ENCODE measurements at regions not wholly inside any gene's neighbourhood (a gene's known extent, or its start where the extent isn't known, plus 50 kb on each side); places are given as distances from the start of the nearest gene placed in this dataset.

DNA sequence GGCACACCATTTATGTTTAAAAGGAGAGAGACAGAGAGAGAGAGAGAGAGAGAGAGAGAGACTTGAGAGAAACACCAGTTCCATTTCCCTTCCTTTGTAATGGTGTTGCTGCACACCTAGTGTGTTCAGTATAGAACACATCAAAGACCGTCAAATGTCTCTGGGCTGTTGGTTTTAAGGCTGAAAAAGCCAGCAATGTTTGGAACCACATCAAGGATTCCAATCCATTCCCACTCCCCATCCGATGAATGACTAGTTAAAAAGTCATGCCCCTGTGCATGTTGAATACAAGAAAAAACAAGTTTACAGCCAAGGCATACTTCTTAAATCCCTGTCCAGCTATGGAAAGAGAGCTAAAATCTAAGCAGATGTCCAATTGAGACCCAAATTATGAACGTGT is 83.0 kb upstream of the IFNE start:
- DNase-seq: no peak

DNA sequence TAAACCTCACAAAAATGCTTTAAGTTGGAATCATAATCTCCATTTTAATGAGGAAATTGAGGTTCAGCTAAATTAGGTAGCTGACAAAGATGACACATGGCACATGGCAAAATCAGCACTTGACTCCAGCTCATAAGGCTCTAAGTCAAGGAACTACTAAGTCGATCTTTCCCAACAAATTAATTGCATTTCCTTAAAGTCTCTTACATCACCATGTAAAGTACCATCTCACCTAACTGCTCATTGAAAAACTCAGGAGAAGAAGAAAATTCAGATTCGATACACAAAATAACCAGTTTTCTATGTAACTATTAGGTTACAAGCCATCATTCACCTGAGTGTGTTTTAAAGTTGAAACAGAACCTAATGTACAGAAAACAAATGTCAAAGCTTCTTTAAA is 85.8 kb upstream of the IFNE start:
- no peak for DNase-seq

DNA sequence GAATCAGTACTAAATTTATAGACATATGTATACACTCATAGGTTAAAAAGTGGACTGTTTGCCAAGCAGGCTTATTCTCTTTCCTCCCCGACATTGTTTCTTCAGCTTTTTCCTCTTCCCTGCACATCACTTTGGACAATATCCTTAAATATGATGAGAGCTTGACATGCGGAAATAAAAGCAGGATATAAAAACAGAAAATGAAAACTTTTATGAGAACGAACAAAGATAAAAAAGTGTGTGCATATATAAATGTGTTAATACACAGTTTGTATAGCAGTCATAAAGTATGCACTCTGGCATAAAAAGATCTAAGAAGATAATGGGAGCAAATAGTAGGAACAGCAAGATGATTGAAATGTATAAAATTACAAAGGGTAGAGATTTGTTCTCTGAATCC is 86.4 kb upstream of the IFNE start:
- no peak for DNase-seq

DNA sequence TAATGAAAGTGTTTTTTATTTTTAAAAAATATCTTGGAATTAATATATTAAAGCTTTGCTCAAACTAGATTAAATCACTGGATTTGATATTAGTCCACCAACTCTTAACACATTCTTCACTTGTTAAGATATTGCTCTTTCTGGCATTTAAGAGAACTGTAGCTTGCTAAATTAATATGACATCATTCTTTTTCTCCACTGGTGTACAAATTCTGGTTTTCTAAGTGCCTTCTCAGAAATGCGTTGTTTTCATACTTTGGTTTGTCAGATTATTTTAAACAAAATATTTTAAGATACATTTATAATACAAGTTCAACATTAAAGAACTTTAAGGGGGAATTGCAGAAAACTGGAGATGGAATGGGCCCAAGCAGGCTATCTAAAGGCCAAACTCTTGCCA is 87.6 kb upstream of the IFNE start:
- DNase-seq: no peak

DNA sequence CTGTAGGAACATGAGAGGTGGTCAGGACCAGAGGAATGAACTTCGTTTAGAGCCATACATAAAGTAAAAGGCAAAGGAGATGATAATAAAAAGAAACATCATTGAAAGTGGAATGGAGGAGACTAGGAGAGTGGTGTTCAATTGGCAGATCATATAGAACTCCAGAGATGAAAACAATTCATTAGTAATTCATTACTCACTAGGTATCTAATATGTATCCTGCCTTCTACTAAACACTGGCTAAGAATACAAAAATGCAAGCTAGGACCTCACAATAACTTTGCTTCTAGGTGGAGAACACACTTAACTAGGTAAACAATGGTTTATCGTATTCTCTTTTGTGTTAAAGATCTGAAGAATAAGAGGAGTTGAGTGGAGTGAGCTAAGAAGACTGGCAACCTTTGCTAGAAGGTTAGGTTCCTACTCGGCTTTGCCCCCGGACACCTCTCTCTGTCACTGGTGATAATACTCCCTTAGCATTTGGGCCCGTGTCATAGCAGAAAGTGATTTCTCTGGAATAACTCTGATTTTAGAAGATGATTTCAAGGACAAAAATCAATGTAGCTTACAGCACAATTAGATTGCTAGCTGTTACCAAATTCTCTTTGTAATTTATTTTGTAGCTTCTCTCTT is 88.6 kb upstream of the IFNE start:
- DNase-seq: no peak

DNA sequence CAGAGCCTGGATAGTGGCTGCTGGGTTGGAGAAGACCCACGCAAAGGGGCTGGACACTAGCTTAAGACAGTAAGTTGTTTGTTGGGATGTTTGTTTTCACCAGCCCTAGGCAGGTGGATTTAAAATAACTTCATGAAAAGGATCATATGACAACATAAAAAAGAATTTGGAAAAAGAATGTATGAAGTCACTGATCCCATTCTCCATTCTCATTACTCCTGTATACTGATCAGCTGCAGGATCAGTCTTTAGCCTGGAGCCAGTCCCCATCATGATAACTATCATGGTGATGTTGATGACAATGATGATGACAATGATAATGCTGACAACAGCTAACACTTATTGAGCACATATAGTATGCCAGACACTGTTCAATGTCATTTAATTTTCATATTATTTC is 92.1 kb upstream of the IFNE start:
- DNase-seq: no peak

DNA sequence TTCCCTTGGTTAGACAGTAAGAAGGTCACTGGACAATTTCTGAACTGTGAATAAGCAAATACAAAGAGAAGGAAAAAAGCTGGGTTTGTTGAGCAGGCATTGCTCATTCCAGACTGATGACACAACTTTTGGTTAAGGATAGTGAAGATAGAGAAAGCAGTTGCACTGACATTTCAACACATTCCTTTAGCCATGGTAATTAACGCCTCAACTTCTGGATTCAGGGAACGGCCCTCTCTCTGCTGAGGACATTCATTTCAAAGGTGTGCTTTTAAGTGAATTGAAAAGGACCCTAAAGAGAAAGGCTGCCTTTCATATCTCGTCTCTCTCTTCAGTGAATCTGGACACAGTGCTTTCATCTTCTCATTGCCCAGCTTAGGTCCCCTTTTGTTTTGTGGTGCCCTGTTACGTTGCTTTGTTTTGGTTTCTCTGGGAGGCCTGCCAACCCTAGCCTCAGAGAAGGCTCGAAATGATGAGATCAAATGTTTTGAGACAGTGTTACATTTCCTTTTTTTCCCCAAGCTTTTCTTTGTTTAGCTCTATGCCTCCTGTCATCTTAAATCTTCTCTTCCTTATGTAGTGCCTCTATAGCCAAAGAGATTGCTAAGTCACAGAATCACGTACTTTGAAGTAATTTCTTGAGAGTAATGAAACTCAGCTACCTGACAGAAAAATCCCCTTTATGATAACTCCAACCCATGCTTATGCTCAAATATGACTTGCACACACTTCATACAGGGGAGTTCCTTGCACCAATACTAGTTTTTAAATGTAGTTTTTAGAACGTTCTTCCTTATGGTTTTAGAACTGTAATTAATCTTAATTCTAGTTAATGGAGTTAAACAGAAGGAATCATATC is 94.4 kb upstream of the IFNE start:
- no peak for DNase-seq

DNA sequence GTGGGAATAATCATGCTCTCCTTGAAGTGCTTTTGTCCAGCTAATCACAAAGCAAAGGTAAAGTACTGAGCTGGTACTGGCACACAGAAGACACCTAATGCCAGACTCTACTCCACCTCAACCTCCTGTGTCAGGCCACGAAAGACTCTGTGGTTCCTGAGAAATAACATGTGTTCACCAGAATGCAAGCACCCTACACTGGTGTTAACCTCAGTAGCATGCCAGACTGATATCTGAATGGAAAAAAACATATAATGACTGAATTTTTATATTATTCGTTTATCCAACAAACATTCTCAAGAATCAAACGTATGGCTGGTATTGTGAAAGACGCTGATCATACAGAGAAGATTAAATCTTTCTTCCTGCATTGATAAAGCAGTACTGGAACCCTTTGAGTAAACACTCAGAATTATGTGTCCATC is 97.1 kb upstream of the IFNE start:
- DNase-seq: no peak

DNA sequence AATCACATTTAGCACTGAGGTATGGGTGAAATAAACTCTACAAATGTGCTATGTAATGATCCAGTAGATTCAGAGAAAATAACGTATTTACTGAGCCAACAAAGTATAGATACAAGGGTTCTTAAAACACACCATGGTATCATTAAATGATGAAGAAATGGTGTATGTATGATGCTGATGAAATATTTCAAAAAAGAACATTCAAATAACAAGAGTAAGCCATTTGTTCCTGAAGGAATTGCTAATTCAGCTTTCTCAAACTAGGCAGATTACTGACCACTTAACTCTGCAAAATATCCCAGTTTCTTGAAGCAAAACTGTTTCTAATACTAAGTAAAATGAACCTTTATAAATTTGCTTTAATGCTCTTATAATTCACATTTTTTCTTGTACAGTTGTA is 97.6 kb upstream of the IFNE start:
- no peak for DNase-seq

DNA sequence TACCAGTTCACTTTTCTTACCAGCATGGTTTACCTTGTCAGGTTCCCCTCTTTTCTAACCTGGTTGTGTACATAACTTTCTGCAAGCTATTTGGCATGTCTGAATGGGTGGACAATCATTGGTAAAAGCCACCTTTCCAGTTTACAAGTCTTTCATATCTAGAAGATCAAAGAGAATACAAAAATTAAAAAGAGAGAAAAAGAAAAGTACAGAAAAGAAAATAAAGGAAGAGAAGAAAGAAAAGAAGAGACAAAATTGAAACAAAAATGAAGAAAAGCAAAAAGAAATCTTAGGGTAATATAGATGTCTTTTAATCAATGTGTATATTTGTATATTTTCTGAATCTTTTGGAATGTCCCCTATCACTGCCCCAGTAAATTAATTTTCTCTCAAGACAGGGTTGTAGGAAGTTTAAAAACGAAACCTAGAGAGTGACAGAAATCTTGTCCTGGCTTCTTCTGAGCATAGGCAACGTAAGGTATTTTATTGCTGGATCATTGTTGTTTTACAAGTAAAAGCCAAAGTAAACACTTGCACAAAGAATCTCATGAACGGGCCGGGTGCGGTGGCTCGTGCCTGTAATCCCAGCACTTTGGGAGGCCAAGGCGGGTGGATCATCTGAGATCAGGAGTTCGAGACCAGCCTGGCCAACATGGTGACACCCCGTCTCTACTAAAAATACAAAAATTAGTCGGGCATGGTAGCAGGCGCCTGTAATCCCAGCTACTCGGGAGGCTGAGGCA is 98.7 kb upstream of the IFNE start:
- DNase-seq: no peak

DNA sequence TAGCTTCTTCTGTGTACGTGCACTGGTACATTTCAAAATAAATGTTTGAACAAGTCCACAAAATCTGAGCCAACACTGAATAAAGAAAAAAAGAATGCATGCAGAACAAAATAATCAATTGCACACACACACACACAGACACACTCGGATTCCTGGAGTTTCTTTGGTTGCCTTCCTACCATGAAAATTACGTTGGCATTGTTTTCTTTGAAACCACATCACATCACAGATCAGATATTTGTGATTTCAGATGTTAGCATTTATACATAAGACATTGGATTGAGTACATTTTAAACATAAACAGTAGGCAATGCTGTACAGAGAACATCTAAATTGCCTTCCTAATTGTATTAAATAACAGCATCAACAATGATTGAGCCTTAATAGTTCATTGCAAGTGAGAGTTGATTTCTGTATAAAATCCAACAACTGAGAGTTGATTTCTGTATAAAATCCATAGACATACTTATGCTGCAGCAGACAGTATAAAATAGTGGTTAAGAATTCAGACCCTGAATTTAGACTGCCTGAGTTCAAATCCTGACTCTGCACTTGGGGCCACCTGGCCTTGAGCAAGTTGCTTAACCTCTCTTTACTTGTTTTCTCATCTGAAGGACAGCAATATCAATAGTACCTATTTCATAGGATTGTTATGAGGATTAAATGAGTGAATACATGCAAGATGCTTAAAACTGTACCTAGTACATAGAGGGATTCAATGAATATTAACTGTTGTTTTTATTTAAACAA is 101.7 kb upstream of the IFNE start:
- DNase-seq: no peak

DNA sequence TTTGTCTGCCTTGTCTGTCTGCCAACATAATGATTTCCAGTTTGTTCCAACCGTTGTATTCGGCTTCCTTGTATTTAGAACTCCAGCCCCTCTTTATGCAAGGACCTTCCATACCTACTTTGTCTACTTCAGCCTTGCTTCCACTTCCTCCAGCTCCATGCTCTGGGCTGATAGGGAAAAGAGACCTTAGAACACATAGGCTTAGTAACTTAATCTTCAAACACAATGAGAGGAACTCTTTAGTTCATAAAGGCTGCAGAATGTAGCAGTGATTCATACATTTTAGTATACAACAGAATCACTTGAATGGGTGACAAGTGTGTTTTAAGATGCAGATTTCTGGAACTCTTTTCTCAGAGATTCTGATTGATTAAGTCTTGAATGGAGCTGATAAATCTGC is 102.8 kb upstream of the IFNE start:
- DNase-seq: no peak

DNA sequence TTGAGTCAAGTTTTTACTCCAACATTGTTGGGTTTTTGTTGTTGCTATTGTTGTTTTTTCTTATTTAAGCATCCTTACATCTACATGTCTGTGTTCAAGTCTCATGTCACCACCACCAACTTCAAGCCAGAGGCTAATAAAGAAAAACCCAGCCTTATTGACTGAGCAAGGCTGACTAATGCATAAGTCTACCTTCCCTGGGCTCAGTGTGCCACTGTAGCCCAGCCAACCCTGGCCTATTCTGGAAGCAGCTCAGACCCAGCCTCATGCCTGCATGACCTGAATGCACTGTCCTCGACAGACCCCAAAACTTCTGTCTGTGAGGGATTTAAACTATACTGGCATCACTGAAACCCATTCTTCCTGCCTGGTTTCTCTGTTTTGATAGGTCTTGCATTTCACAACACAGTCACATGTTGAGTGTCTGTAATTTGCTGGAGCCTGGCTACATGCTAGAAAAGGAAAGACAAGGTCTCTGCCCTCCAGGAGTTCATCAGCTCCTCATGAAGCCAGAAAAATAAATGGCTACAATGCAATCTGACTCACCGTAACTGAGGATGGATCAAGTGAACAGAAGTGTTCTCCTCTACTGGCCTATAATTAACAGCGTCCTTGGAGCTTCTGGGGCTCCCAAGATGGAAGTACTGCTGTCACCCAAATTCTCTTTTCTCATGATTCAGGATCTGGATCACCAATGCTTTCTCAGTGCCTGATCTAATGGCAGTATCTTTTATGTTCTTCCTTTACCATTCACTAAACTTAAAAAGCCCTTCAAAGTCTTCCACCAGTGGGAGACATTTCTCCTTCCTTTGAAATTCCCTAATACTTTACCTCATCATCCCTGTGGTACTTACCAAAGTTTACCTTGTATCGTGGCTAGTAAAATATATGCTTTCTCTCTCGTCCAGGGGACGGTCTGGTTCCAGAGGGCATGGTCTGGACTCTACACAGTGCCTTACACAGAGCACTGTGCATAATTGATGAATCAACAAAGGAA is 103.9 kb upstream of the IFNE start:
- DNase-seq: no peak

DNA sequence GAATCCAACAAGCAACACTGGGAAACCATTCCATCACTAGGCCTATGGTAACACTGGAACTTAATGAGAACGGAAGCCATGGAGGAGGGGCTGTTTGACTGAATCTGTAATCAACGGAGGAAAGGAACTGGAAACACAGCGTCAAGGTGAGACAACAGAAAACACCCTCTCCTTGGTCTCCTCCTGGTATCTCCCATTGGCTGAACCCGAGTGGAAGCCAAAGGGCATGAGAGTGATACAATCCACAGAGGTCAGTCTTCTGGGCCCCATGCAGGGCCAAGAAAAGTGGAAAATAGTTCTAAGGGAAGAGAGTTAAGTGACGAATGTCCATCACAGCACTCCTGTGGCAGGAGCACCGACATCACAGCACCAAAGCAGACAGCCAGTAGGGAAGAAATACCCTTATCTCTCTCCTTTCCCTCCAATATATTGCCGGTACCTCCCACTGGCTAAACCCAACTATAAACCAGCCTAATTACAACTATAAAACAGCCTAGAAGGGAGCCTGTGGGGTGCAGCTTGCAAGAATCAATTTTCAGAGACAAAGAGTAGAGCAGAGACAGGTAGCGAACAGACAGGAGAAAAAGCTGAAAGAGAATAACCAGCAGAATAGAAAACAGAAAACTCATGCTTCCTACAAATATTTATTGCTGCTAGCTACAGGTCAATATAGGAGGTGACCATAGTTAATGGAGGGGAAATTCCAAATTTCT is 107.4 kb upstream of the IFNE start:
- DNase-seq: no peak

DNA sequence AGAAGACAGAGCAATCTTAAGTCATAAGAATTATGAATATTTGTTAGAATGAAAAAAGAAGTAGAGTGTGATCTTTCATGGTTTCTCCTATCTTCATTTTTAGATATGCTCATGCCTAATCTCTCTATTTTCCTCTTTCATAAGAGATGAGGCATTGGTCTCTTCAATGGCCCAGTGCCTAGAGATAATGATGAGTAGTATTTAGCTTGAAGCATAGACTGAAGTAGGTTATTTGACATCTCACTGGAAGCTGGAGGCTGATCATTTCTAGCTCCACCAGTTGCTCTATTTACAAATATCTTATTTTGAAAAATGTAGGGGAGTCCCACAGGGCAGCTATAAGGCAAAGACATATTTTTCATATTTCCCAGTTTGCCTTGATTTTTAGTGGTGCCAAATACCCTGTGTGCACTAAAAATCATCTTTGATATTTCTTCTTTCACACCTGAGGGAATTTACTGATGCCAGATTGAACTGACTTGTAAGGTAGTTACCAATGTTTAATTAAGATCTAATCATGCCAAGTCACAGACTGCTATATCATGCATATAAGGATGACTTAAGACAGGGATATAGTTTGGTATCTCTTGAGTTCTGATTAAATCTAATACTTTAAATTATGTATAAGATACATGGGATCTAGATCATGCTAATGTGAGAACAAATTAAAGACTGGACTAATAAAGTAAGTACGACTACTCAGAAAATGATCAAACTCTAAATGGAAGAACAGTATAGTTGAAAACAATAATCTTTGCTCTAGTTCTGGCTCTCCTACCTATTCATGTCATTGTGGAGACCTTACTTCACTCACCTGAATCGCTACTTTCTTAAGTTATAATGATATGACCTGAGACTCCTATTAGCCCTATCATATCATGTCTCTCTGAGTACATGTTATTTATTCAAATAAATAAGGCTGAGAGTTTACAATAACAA is 108.2 kb upstream of the IFNE start:
- no peak for DNase-seq

DNA sequence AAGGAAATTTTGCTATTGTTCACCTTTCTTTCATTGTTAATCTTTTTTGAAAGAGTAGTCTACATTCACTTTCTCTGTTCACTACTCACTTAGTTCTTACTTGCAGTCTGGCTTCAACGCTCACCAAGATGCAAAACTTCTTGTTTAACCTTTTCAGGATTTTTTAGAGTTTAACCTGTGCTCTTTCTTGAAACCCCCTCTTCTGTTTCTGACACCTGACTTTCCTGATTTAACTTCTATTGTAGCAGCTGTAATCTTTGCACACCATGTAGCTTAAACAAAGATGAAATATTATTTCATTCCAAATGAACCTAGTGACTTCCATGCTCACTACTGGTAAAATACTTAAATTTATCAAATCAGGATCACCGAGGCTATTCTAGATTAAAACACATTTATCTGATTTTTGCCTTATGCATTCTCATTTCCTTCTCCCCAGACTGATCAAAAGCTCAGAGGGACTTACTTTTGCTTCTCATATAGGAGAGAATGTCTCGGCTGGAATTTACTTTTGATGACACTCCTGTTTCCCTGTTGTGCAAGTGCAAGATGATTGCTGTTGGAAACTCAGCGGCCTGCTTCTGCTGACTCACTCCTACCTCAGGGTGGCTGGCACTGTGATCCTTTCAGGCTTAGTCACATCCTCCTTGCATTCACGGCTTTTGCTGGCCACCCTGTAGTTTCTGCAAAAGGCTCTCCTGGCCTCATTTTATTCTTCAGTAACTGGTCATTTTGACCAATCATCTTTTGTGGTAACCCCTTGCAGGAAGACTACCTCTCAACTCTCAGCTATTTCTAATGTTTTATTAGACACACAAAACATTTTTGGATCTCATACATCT is 109.3 kb upstream of the IFNE start:
- DNase-seq: peak; percentile 34

DNA sequence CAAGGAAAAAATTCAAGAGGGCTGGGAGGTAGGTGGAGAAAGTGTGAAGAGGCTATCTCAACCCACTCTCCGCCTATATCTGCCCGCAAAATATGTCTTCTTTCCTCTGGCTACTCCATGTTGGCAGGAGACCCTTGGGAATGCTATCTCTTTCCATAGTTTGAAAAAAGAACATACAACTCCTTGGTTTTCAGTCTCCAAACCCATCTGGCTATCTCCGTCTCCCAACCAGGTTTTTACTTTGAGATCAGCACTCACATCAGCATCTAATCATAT is 109.9 kb upstream of the IFNE start:
- no peak for DNase-seq

DNA sequence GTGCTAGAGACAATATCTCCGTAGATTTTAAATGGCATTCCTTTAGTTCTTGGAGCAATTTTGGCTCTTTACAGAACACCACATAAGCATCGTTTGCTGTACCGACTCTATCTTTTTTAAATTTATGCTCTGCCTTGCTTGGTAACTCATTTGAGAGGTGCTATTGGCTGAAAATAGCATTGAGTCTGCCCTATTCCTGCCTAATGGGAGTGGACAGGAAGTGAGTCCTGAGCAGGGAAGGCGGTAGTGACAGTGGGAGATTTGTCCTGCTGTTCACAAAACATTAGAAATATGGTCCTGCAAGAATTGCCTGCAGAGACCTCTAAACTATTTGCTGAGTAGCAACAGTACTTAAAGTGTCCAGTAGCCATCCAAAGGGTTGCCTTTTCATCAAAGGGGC is 115.2 kb upstream of the IFNE start:
- no peak for DNase-seq

DNA sequence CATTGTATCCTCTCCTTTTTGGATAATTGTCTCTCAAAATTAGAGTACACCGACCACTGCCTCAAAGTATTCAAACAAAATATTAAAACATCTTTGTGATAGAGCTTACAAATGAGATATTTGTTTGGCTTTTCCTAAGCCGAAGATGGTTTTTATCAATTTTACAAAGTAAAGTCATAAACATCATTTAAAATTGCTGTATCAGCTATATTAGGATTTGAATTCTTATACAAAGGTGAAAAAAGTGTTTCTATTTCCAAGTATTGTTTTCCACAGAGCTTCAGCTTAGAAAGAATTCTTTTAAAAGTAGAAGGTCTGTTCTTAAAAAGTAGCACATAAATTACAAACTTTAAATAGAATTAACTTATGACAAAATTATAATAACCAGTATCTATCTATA is 116.6 kb upstream of the IFNE start:
- no peak for DNase-seq
